ENCODE measurements at regions not wholly inside any gene's neighbourhood (a gene's known extent, or its start where the extent isn't known, plus 50 kb on each side); places are given as distances from the start of the nearest gene placed in this dataset.

DNA sequence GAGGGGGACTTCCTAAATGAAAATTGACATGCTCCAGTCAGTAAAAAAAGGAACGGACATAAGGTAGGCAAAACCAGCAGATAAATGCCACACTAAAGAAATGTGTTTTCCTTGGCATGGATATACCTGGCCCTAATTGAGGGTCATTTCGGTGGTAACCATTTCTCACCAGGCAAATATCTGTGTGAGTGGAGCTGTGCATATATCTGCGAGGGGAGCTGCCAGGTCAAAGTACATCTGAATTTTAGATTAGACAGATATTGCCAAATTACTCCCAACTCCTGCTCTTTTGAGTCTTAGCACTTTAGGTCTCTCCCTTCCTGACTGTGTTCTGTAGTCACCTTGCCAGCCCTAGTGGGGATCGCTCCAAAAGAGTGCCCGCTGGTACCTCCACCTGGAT, 204.2 kb downstream of the SH3BP4 start:
- TF ChIP-seq FOXM1 (IDR thresholded peaks at IDR 0.05; ENCODE audit: borderline replicate concordance) (no peak), FOXA1 (IDR thresholded peaks at IDR 0.05) (no peak), TARDBP (IDR thresholded peaks at IDR 0.05) (no peak), L3MBTL2 (conservative IDR thresholded peaks at IDR 0.05) (no peak)

Data from HEK293T (cell line).